ENCODE measurements at regions not wholly inside any gene's neighbourhood (a gene's known extent, or its start where the extent isn't known, plus 50 kb on each side); places are given as distances from the start of the nearest gene placed in this dataset.

- TF ChIP-seq FOXP2 (optimal IDR thresholded peaks at IDR 0.05; ENCODE audit: borderline replicate concordance, extremely low read depth, extremely low read length, insufficient read depth), result no peak
- no peak for TF ChIP-seq SIN3A (IDR thresholded peaks at IDR 0.05; ENCODE audit: borderline replicate concordance, insufficient read depth, low read length)
- TF ChIP-seq POLR2AphosphoS5 (IDR thresholded peaks at IDR 0.05; ENCODE audit: low read depth, low read length), result no peak
- TF ChIP-seq TAF1 (IDR thresholded peaks at IDR 0.05; ENCODE audit: borderline replicate concordance, insufficient read depth, low read length), result no peak
Measured at GRCh38 chr4:125022855-125023501, 291.8 kb upstream of the FAT4 start.

- no peak for TF ChIP-seq FOXP2 (optimal IDR thresholded peaks at IDR 0.05; ENCODE audit: borderline replicate concordance, extremely low read depth, extremely low read length, insufficient read depth)
Measured at GRCh38 chr4:125021189-125021588, 293.6 kb upstream of the FAT4 start.

- TF ChIP-seq POLR2AphosphoS5 (IDR thresholded peaks at IDR 0.05; ENCODE audit: low read depth, low read length) (no peak), SIN3A (IDR thresholded peaks at IDR 0.05; ENCODE audit: borderline replicate concordance, insufficient read depth, low read length) (no peak), REST (IDR thresholded peaks at IDR 0.05; ENCODE audit: insufficient read depth in 1 of 2, low read depth in 2 of 2, low read length in 2 of 2) (no peak), FOXP2 (optimal IDR thresholded peaks at IDR 0.05; ENCODE audit: borderline replicate concordance, extremely low read depth, extremely low read length, insufficient read depth) (no peak), TAF1 (IDR thresholded peaks at IDR 0.05; ENCODE audit: borderline replicate concordance, insufficient read depth, low read length) (no peak)
Measured at GRCh38 chr4:125020089-125021034, 294.4 kb upstream of the FAT4 start.

GRCh38 chr4:125016892-125017299, 297.9 kb upstream of the FAT4 start:
- TF ChIP-seq POLR2AphosphoS5 (IDR thresholded peaks at IDR 0.05; ENCODE audit: low read depth, low read length) (no peak), REST (IDR thresholded peaks at IDR 0.05; ENCODE audit: insufficient read depth in 1 of 2, low read depth in 2 of 2, low read length in 2 of 2) (no peak), TAF1 (IDR thresholded peaks at IDR 0.05; ENCODE audit: borderline replicate concordance, insufficient read depth, low read length) (no peak), SIN3A (IDR thresholded peaks at IDR 0.05; ENCODE audit: borderline replicate concordance, insufficient read depth, low read length) (no peak), FOXP2 (optimal IDR thresholded peaks at IDR 0.05; ENCODE audit: borderline replicate concordance, extremely low read depth, extremely low read length, insufficient read depth) (no peak)

GRCh38 chr4:125013891-125014290, 300.9 kb upstream of the FAT4 start:
- TF ChIP-seq FOXP2 (optimal IDR thresholded peaks at IDR 0.05; ENCODE audit: borderline replicate concordance, extremely low read depth, extremely low read length, insufficient read depth) (no peak), POLR2AphosphoS5 (IDR thresholded peaks at IDR 0.05; ENCODE audit: low read depth, low read length) (no peak), TAF1 (IDR thresholded peaks at IDR 0.05; ENCODE audit: borderline replicate concordance, insufficient read depth, low read length) (no peak), SIN3A (IDR thresholded peaks at IDR 0.05; ENCODE audit: borderline replicate concordance, insufficient read depth, low read length) (no peak), REST (IDR thresholded peaks at IDR 0.05; ENCODE audit: insufficient read depth in 1 of 2, low read depth in 2 of 2, low read length in 2 of 2) (no peak)

- TF ChIP-seq TAF1 (IDR thresholded peaks at IDR 0.05; ENCODE audit: borderline replicate concordance, insufficient read depth, low read length), result no peak
- TF ChIP-seq POLR2AphosphoS5 (IDR thresholded peaks at IDR 0.05; ENCODE audit: low read depth, low read length), result no peak
- no peak for TF ChIP-seq REST (IDR thresholded peaks at IDR 0.05; ENCODE audit: insufficient read depth in 1 of 2, low read depth in 2 of 2, low read length in 2 of 2)
- no peak for TF ChIP-seq SIN3A (IDR thresholded peaks at IDR 0.05; ENCODE audit: borderline replicate concordance, insufficient read depth, low read length)
- no peak for TF ChIP-seq FOXP2 (optimal IDR thresholded peaks at IDR 0.05; ENCODE audit: borderline replicate concordance, extremely low read depth, extremely low read length, insufficient read depth)
Measured at GRCh38 chr4:125011646-125012045, 299.1 kb upstream of the ANKRD50 start.
